Tibial artery (tissue), 4 donors: ENCODE measurements at regions not wholly inside any gene's neighbourhood (a gene's known extent, or its start where the extent isn't known, plus 50 kb on each side); places are given as distances from the start of the nearest gene placed in this dataset.
"Not testable (repeated sequence)": the region's sequence is repeated elsewhere in the genome, so short reads cannot be mapped to it uniquely, and the experiment has no call there.

Experiments used
- DNase-seq, 2 donors: peaks; one replicate each; pipeline ENCODE4 v3.0.0-alpha.2; 2019
- H3K27ac ChIP-seq, 2 donors: fragments of 200-600 bp; sonication (generic) in 1 of 2; 1 replicate in 1 of 2; 2 replicates in 1 of 2; pipeline ENCODE4 v1.5.1; 2018 to 2019; ENCODE audit warnings: mild to moderate bottlenecking in 1 of 2
- H3K27me3 ChIP-seq, 2 donors: fragments of 200-600 bp; sonication (generic) in 1 of 2; one replicate each; pipeline versions ENCODE4 v1.5.1 to v1.6.0; 2016 to 2019
- H3K36me3 ChIP-seq, 3 donors: fragments of 200-600 bp; sonication (generic) in 2 of 3; one replicate each; pipeline ENCODE4 v1.5.1; 2016 to 2019; ENCODE audit warnings: mild to moderate bottlenecking in 2 of 3
- H3K4me1 ChIP-seq, 4 donors: fragments of 200-600 bp; sonication (generic) in 2 of 4; 1 replicate in 3 of 4; 2 replicates in 1 of 4; pipeline ENCODE4 v1.5.1; 2016 to 2019
- H3K4me3 ChIP-seq, 2 donors: fragments of 200-600 bp; sonication (generic) in 1 of 2; 1 replicate in 1 of 2; 2 replicates in 1 of 2; pipeline ENCODE4 v1.5.1; 2018 to 2019; ENCODE audit warnings: mild to moderate bottlenecking in 2 of 2
- H3K9me3 ChIP-seq, 3 donors: fragments of 200-600 bp; sonication (generic) in 1 of 3; one replicate each; pipeline ENCODE4 v1.5.1; 2016 to 2019
- CTCF ChIP-seq, 2 experiments: fragments of 200-600 bp in 1 of 2; fragments of 450-650 bp in 1 of 2; IDR thresholded peaks; one replicate each; pipeline ENCODE4 v1.5.1; 2017 to 2019; ENCODE audit warnings: antibody characterized with exemption in 2 of 2, mild to moderate bottlenecking in 1 of 2, moderate library complexity in 1 of 2
- intact Hi-C: fragments of 100-400 bp; cut with DNase I; formaldehyde crosslinking; loops from one replicate; pipeline ENCODE4 v1.15.0; 2023; ENCODE audit warnings: low total_unique reads

GRCh38 chr7:159205833-159206232 is 61.2 kb upstream of the VIPR2 start:
- H3K4me3 ChIP-seq: no peak overlapping the region
- no peak overlapping the region for H3K27ac ChIP-seq
- TF ChIP-seq CTCF (IDR thresholded peaks at IDR 0.05): no peak
- no peak for DNase-seq
- peaks cover 0 to 5% (median under 1%) of the 10 kb centered on the region in 4 donors for H3K4me1 ChIP-seq
- no peaks in the 10 kb centered on the region for H3K36me3 ChIP-seq
- intact Hi-C loops: no loop called here
- no peaks in the 10 kb centered on the region for H3K9me3 ChIP-seq
- H3K27me3 ChIP-seq: no peaks in the 10 kb centered on the region

- intact Hi-C loops: no loop called here
- no peaks in the 10 kb centered on the region for H3K36me3 ChIP-seq
- H3K4me3 ChIP-seq: no peak overlapping the region
- H3K27ac ChIP-seq: no peak overlapping the region
- no peak for DNase-seq
- H3K9me3 ChIP-seq: no peaks in the 10 kb centered on the region
- no peak for TF ChIP-seq CTCF (IDR thresholded peaks at IDR 0.05)
- H3K27me3 ChIP-seq: no peaks in the 10 kb centered on the region
- no peaks in the 10 kb centered on the region for H3K4me1 ChIP-seq
These were observed 60.0 kb upstream of the VIPR2 start for GRCh38 chr7:159204664-159205063.

GRCh38 chr7:159203253-159203652 is 58.6 kb upstream of the VIPR2 start:
- H3K27ac ChIP-seq, H3K4me3 ChIP-seq, H3K27me3 ChIP-seq, H3K4me1 ChIP-seq, H3K9me3 ChIP-seq, intact Hi-C loops, H3K36me3 ChIP-seq: not testable (repeated sequence)
- DNase-seq: peak in 1 of 2 donors; percentile 67

GRCh38 chr7:159201722-159202330 is 57.2 kb upstream of the VIPR2 start:
- H3K9me3 ChIP-seq: no peaks in the 10 kb centered on the region
- no peak overlapping the region for H3K4me3 ChIP-seq
- no peak for DNase-seq
- TF ChIP-seq CTCF (IDR thresholded peaks at IDR 0.05): no peak
- H3K27me3 ChIP-seq: no peaks in the 10 kb centered on the region
- no peak overlapping the region for H3K27ac ChIP-seq
- intact Hi-C loops: no loop called here
- peaks cover 0 to 6% (median 0%) of the 10 kb centered on the region in 4 donors for H3K4me1 ChIP-seq
- no peaks in the 10 kb centered on the region for H3K36me3 ChIP-seq

GRCh38 chr7:159200421-159200820 is 55.8 kb upstream of the VIPR2 start:
- no peak for DNase-seq
- no peaks in the 10 kb centered on the region for H3K9me3 ChIP-seq
- H3K4me3 ChIP-seq: no peak overlapping the region
- intact Hi-C loops: no loop called here
- H3K27ac ChIP-seq: no peak overlapping the region
- H3K36me3 ChIP-seq: no peaks in the 10 kb centered on the region
- peaks cover 0 to 6% (median 0%) of the 10 kb centered on the region in 4 donors for H3K4me1 ChIP-seq
- no peaks in the 10 kb centered on the region for H3K27me3 ChIP-seq
- TF ChIP-seq CTCF (IDR thresholded peaks at IDR 0.05): no peak

- Histone ChIP-seq H3K4me3 (no peak overlapping the region), H3K27me3 (no peaks in the 10 kb centered on the region), H3K27ac (no peak overlapping the region), H3K36me3 (no peaks in the 10 kb centered on the region), H3K9me3 (no peaks in the 10 kb centered on the region), H3K4me1 (peaks cover 0 to 6% (median 0%) of the 10 kb centered on the region in 4 donors)
- no peak for TF ChIP-seq CTCF (IDR thresholded peaks at IDR 0.05)
- DNase-seq: no peak
- intact Hi-C loops: no loop called here
These were observed 53.5 kb upstream of the VIPR2 start for GRCh38 chr7:159198016-159198724.
